Stimulated activated naive CD8-positive, alpha-beta T cell treated with anti-CD3 and anti-CD28 coated beads, Interleukin-15, Interleukin-2, amounts not matched to agents 100 ng/mL and 50 ng/mL, for 24 hours (primary cell): ENCODE measurements at regions not wholly inside any gene's neighbourhood (a gene's known extent, or its start where the extent isn't known, plus 50 kb on each side); places are given as distances from the start of the nearest gene placed in this dataset.
"Not testable (repeated sequence)": the region's sequence is repeated elsewhere in the genome, so short reads cannot be mapped to it uniquely, and the experiment has no call there.

Experiments used
- H3K27ac Mint-ChIP-seq: one replicate; pipeline ENCODE4 v1.8.0; 2021; ENCODE audit warnings: mild to moderate bottlenecking, mixed read lengths
- H3K27me3 Mint-ChIP-seq: one replicate; pipeline ENCODE4 v1.8.0; 2021; ENCODE audit warnings: mixed read lengths
- H3K36me3 Mint-ChIP-seq: one replicate; pipeline ENCODE4 v1.8.0; 2021; ENCODE audit warnings: low read depth, mixed read lengths
- H3K4me1 Mint-ChIP-seq: one replicate; pipeline ENCODE4 v1.8.0; 2021; ENCODE audit warnings: low read depth, mixed read lengths
- H3K4me3 Mint-ChIP-seq: one replicate; pipeline ENCODE4 v1.8.0; 2021; ENCODE audit warnings: mild to moderate bottlenecking, mixed read lengths
- H3K9me3 Mint-ChIP-seq: one replicate; pipeline ENCODE4 v1.8.0; 2021; ENCODE audit warnings: mixed read lengths

- H3K4me3 Mint-ChIP-seq = no peak overlapping the region
- no peak overlapping the region for H3K27ac Mint-ChIP-seq
- peaks cover 26% of the 10 kb centered on the region for H3K4me1 Mint-ChIP-seq
- peaks cover 4% of the 10 kb centered on the region for H3K9me3 Mint-ChIP-seq
- no peaks in the 10 kb centered on the region for H3K36me3 Mint-ChIP-seq
- H3K27me3 Mint-ChIP-seq = no peaks in the 10 kb centered on the region
These were observed 84.7 kb downstream of the DLEU7 start for GRCh38 chr13:50758796-50759195.

DNA sequence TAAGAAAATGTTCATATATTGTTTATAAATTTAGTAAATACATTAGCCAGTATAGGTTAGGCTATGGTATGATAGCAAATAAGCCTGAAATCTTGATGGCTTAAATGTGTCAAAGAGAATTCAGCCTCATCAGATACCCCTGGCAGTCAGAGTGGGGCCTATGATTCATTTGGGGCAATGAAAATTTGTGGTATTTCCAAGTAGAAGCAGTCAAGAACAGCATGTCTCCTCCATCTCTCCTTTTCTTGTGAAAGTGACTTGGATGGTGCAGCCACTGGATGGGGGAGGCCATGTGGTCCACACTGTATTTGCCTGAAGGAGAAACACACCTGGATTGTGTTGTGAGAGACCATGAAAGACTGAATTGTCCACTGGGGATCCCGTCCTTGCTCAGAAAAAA lies 82.7 kb downstream of the DLEU7 start:
- Mint-ChIP-seq H3K27ac (no peak overlapping the region), H3K4me3 (no peak overlapping the region), H3K36me3 (no peaks in the 10 kb centered on the region), H3K4me1 (peaks cover 23% of the 10 kb centered on the region), H3K9me3 (peaks cover 4% of the 10 kb centered on the region), H3K27me3 (peaks cover 6% of the 10 kb centered on the region)

- Mint-ChIP-seq H3K4me3 (no peak overlapping the region), H3K27me3 (peaks cover 6% of the 10 kb centered on the region), H3K9me3 (peaks cover 4% of the 10 kb centered on the region), H3K36me3 (no peaks in the 10 kb centered on the region), H3K27ac (no peak overlapping the region), H3K4me1 (peaks cover 17% of the 10 kb centered on the region)
These were observed 82.1 kb downstream of the DLEU7 start for GRCh38 chr13:50761406-50761805.

- H3K36me3 Mint-ChIP-seq = no peaks in the 10 kb centered on the region
These were observed 80.4 kb downstream of the DLEU7 start for GRCh38 chr13:50762969-50763567.

DNA sequence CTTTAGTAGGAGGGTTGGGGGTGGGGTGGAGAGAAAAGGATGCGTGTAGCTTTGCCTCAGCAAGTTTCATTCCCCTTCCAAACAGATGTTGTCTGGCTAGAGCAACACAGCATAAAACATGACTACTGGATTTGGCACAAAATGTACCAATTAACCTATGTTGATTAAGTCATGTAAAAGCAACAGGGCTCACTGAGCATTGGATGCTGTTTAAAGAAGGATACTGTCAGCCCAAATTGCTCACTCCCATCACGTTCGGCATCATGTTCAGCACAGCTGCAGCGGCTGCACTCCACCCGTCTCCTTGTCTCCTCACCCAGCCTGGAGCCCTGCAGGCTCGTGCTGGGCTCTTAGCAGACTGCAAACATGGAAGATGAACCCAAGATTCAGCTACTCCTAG lies 77.5 kb downstream of the DLEU7 start:
- no peaks in the 10 kb centered on the region for H3K36me3 Mint-ChIP-seq
- peaks cover 9% of the 10 kb centered on the region for H3K4me1 Mint-ChIP-seq
- H3K4me3 Mint-ChIP-seq = no peak overlapping the region
- no peak overlapping the region for H3K27ac Mint-ChIP-seq
- no peaks in the 10 kb centered on the region for H3K9me3 Mint-ChIP-seq
- peaks cover 6% of the 10 kb centered on the region for H3K27me3 Mint-ChIP-seq

More at GRCh38 chr13:50762969-50763567, 80.4 kb downstream of the DLEU7 start:
- peaks cover 6% of the 10 kb centered on the region for H3K27me3 Mint-ChIP-seq
- peaks cover 4% of the 10 kb centered on the region for H3K9me3 Mint-ChIP-seq
- H3K4me3 Mint-ChIP-seq = no peak overlapping the region
- H3K4me1 Mint-ChIP-seq = peaks cover 13% of the 10 kb centered on the region
- H3K27ac Mint-ChIP-seq = no peak overlapping the region

DNA sequence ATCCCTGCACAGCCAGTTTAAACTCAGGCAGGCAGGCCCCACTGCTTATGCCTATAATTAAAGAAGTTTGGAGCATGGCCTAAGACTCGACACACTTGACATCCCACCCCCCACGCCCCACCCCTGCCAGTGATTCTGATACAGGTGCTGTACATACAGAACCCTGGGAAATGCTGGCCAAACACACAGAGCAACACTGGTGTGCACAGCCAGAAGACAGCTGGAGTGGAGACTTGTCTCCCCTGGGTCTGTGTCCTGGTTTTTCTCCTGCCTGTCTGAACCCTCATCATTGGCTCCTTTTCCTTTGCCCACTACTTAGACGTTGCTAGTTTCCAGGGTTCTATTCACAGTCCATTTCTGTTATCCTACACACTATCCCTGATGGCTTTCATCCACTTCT lies 76.8 kb downstream of the DLEU7 start:
- H3K9me3 Mint-ChIP-seq = no peaks in the 10 kb centered on the region
- no peak overlapping the region for H3K27ac Mint-ChIP-seq
- H3K36me3 Mint-ChIP-seq = no peaks in the 10 kb centered on the region
- H3K27me3 Mint-ChIP-seq = peaks cover 6% of the 10 kb centered on the region
- H3K4me3 Mint-ChIP-seq = no peak overlapping the region
- H3K4me1 Mint-ChIP-seq = peaks cover 8% of the 10 kb centered on the region

- H3K36me3 Mint-ChIP-seq, H3K9me3 Mint-ChIP-seq, H3K4me1 Mint-ChIP-seq, H3K4me3 Mint-ChIP-seq: not testable (repeated sequence)
- H3K27me3 Mint-ChIP-seq = peaks cover 14% of the 10 kb centered on the region
- peak overlapping the region; percentile 65 for H3K27ac Mint-ChIP-seq
These were observed 70.6 kb downstream of the DLEU7 start for GRCh38 chr13:50772881-50773280.
